GM23338 (cell line): ENCODE measurements at regions not wholly inside any gene's neighbourhood (a gene's known extent, or its start where the extent isn't known, plus 50 kb on each side); places are given as distances from the start of the nearest gene placed in this dataset.

Experiments
- ATAC-seq: fragments of 200-7000 bp; cut with Tn5 transposase; 3 replicates; pipeline ENCODE4 v1.9.1; 2020
- DNase-seq: peaks from one replicate; pipeline ENCODE4 v3.0.0-alpha.2; 2015; ENCODE audit warnings: low spot score
- H2AFZ ChIP-seq: fragments of 200-600 bp; sonication (generic); 2 replicates; pipeline ENCODE4 v1.8.0; 2016; ENCODE audit warnings: antibody characterized with exemption, mild to moderate bottlenecking, moderate library complexity
- H3F3A ChIP-seq: fragments of 200-600 bp; sonication (generic); replicated peaks from 2 replicates; pipeline ENCODE4 v1.8.0; 2017; ENCODE audit warnings: antibody characterized with exemption, mixed run types, low read depth
- H3K27ac ChIP-seq: fragments of 200-600 bp; sonication (generic); 2 replicates; pipeline ENCODE4 v1.6.1; 2016; ENCODE audit warnings: low read depth
- H3K27me3 ChIP-seq: fragments of 200-600 bp; sonication (generic); 2 replicates; pipeline ENCODE4 v1.8.0; 2016; ENCODE audit warnings: mild to moderate bottlenecking, mixed run types, moderate library complexity; ENCODE audit not compliant: insufficient read depth
- H3K36me3 ChIP-seq: fragments of 200-600 bp; sonication (generic); 2 replicates; pipeline ENCODE4 v1.8.0; 2016; ENCODE audit warnings: mild to moderate bottlenecking; ENCODE audit not compliant: insufficient read depth
- H3K4me1 ChIP-seq: fragments of 200-600 bp; sonication (generic); 2 replicates; pipeline ENCODE4 v1.8.0; 2016; ENCODE audit warnings: mild to moderate bottlenecking, moderate library complexity; ENCODE audit not compliant: insufficient read depth
- H3K4me2 ChIP-seq: fragments of 200-600 bp; sonication (generic); 2 replicates; pipeline ENCODE4 v1.7.1; 2017; ENCODE audit warnings: mixed run types
- H3K4me3 ChIP-seq: fragments of 200-600 bp; sonication (generic); 2 replicates; pipeline ENCODE4 v1.6.1; 2016; ENCODE audit warnings: mixed run types
- H3K79me2 ChIP-seq: fragments of 200-600 bp; sonication (generic); replicated peaks from 2 replicates; pipeline ENCODE4 v1.8.0; 2017; ENCODE audit warnings: mild to moderate bottlenecking; ENCODE audit not compliant: insufficient read depth
- H3K9me2 ChIP-seq: fragments of 200-600 bp; sonication (generic); 2 replicates; pipeline ENCODE4 v1.8.0; 2017; ENCODE audit not compliant: insufficient read depth
- H4K20me1 ChIP-seq: fragments of 200-600 bp; sonication (generic); replicated peaks from 2 replicates; pipeline ENCODE4 v1.8.0; 2017; ENCODE audit warnings: mild to moderate bottlenecking; ENCODE audit not compliant: insufficient read depth
- H3K27ac Mint-ChIP-seq: 2 replicates; pipeline ENCODE4 v1.8.0; 2020; ENCODE audit warnings: inconsistent platforms, mild to moderate bottlenecking, moderate library complexity, mixed read lengths
- H3K27me3 Mint-ChIP-seq: 3 replicates; pipeline ENCODE4 v1.8.0; 2022; ENCODE audit warnings: low read depth, mild to moderate bottlenecking, moderate library complexity, mixed read lengths, inconsistent platforms; ENCODE audit not compliant: insufficient read depth, poor library complexity
- H3K36me3 Mint-ChIP-seq: 3 replicates; pipeline ENCODE4 v1.8.0; 2021; ENCODE audit warnings: low read depth, mild to moderate bottlenecking, inconsistent platforms, moderate library complexity, mixed read lengths
- H3K4me1 Mint-ChIP-seq: 3 replicates; pipeline ENCODE4 v1.8.0; 2020; ENCODE audit warnings: mild to moderate bottlenecking, inconsistent platforms, mixed read lengths
- H3K4me3 Mint-ChIP-seq: 3 replicates; pipeline ENCODE4 v1.8.0; 2021; ENCODE audit warnings: moderate library complexity, mild to moderate bottlenecking, inconsistent platforms, mixed read lengths
- H3K9me3 Mint-ChIP-seq: 3 replicates; pipeline ENCODE4 v1.8.0; 2020; ENCODE audit warnings: moderate library complexity, mild to moderate bottlenecking, inconsistent platforms, mixed read lengths
- CTCF ChIP-seq, 2 experiments: fragments of 200-600 bp in 1 of 2; sonication (generic) in 1 of 2; conservative IDR thresholded peaks; 2 replicates each; pipeline versions ENCODE4 v1.5.1 to v1.6.1; 2016 to 2017; ENCODE audit warnings: antibody characterized with exemption in 2 of 2, low read depth in 2 of 2, mild to moderate bottlenecking in 2 of 2, moderate library complexity in 1 of 2
- ETS1 ChIP-seq: IDR thresholded peaks from 2 replicates; pipeline ENCODE4 v1.6.1; 2016; ENCODE audit warnings: antibody characterized with exemption
- EZH2phosphoT487 ChIP-seq: fragments of 200-600 bp; sonication (generic); IDR thresholded peaks from one replicate; pipeline ENCODE4 v1.8.1; 2018; ENCODE audit warnings: antibody characterized with exemption; ENCODE audit not compliant: unreplicated experiment
- JUNB ChIP-seq: IDR thresholded peaks from one replicate; pipeline ENCODE4 v1.6.1; 2016; ENCODE audit warnings: antibody characterized with exemption; ENCODE audit not compliant: unreplicated experiment
- NANOG ChIP-seq: IDR thresholded peaks from 2 replicates; pipeline ENCODE4 v1.6.1; 2016; ENCODE audit warnings: antibody characterized with exemption, borderline replicate concordance
- POLR2AphosphoS5 ChIP-seq: IDR thresholded peaks from 2 replicates; pipeline ENCODE4 v1.6.1; 2016; ENCODE audit warnings: antibody characterized with exemption, low read depth
- STAT1 ChIP-seq: IDR thresholded peaks from one replicate; pipeline ENCODE4 v1.6.1; 2016; ENCODE audit warnings: antibody characterized with exemption; ENCODE audit not compliant: unreplicated experiment
- ZNF114 ChIP-seq: fragments of 250-450 bp; sonication (Bioruptor Pico); IDR thresholded peaks from 2 replicates; pipeline ENCODE4 v1.5.0; 2020; ENCODE audit warnings: mild to moderate bottlenecking, moderate library complexity
- ZNF331 ChIP-seq: fragments of 250-450 bp; sonication (Bioruptor Pico); IDR thresholded peaks from 2 replicates; pipeline ENCODE4 v1.5.0; 2020; ENCODE audit warnings: low read depth, mild to moderate bottlenecking, moderate library complexity
- ZNF462 ChIP-seq: fragments of 250-450 bp; sonication (Bioruptor Pico); IDR thresholded peaks from 2 replicates; pipeline ENCODE4 v1.5.0; 2020; ENCODE audit warnings: mild to moderate bottlenecking, moderate library complexity

GRCh38 chr3:36220173-36220572 is 160.1 kb upstream of the STAC start (continued):
- no peak for TF ChIP-seq CTCF (conservative IDR thresholded peaks at IDR 0.05; ENCODE audit: low read depth in 2 of 2)
- TF ChIP-seq ZNF331 (CRISPR knock-in tag) = no peak
- no peak for TF ChIP-seq ETS1
- no peak for TF ChIP-seq JUNB
- TF ChIP-seq EZH2phosphoT487 = no peak
- no peak for TF ChIP-seq NANOG

- ATAC-seq (no peak), DNase-seq (no peak)
- no peaks in the 10 kb centered on the region for H3K9me2 ChIP-seq
- H3K36me3 Mint-ChIP-seq = no peaks in the 10 kb centered on the region
- no peaks in the 10 kb centered on the region for H3F3A ChIP-seq
- no peak overlapping the region for H3K4me2 ChIP-seq
- no peaks in the 10 kb centered on the region for H3K27me3 Mint-ChIP-seq
- H2AFZ ChIP-seq = no peak overlapping the region
- no peak overlapping the region for H3K4me3 ChIP-seq
- H3K79me2 ChIP-seq = no peaks in the 10 kb centered on the region
- H4K20me1 ChIP-seq = no peaks in the 10 kb centered on the region
- no peaks in the 10 kb centered on the region for H3K4me1 ChIP-seq
- H3K9me3 Mint-ChIP-seq = no peaks in the 10 kb centered on the region
- H3K27ac Mint-ChIP-seq = no peak overlapping the region
- H3K27ac ChIP-seq = no peak overlapping the region
- H3K36me3 ChIP-seq = no peaks in the 10 kb centered on the region
- no peaks in the 10 kb centered on the region for H3K27me3 ChIP-seq
- no peak overlapping the region for H3K4me3 Mint-ChIP-seq
- no peaks in the 10 kb centered on the region for H3K4me1 Mint-ChIP-seq
- no peak for TF ChIP-seq ZNF114
- TF ChIP-seq JUNB = no peak
- no peak for TF ChIP-seq ZNF462 (CRISPR knock-in tag)
- no peak for TF ChIP-seq POLR2AphosphoS5
- TF ChIP-seq EZH2phosphoT487 = no peak
- no peak for TF ChIP-seq CTCF (conservative IDR thresholded peaks at IDR 0.05; ENCODE audit: low read depth in 2 of 2)
- no peak for TF ChIP-seq ETS1
- no peak for TF ChIP-seq STAT1
- TF ChIP-seq ZNF331 (CRISPR knock-in tag) = no peak
These were observed 158.3 kb upstream of the STAC start for GRCh38 chr3:36221975-36222374.
